Activated CD8-positive, alpha-beta T cell treated with anti-CD3 and anti-CD28 coated beads for 36 hours (primary cell): ENCODE measurements at regions not wholly inside any gene's neighbourhood (a gene's known extent, or its start where the extent isn't known, plus 50 kb on each side); places are given as distances from the start of the nearest gene placed in this dataset.

Experiments used
- ATAC-seq: fragments of 200-7000 bp; cut with Tn5 transposase; one replicate; pipeline ENCODE4 v1.10.0; 2021; ENCODE audit warnings: mild to moderate bottlenecking, moderate library complexity
- CTCF ChIA-PET: fragments of 350-600 bp; sonication (Branson Sonifier 250); formaldehyde crosslinking; loops from one replicate; lab custom pipeline; 2021; ENCODE audit warnings: antibody characterized with exemption; lab: Charles Lee
- POLR2A ChIA-PET: fragments of 350-600 bp; sonication (Branson Sonifier 250); formaldehyde crosslinking; loops from one replicate; lab custom pipeline; 2021; ENCODE audit warnings: antibody characterized with exemption; lab: Charles Lee
- DNase-seq: peaks from one replicate; pipeline ENCODE4 v3.0.0-alpha.2; 2020
- H3K27ac Mint-ChIP-seq: one replicate; pipeline ENCODE4 v1.8.0; 2021; ENCODE audit warnings: mild to moderate bottlenecking, mixed read lengths
- H3K27me3 Mint-ChIP-seq: one replicate; pipeline ENCODE4 v1.8.0; 2021; ENCODE audit warnings: mixed read lengths
- H3K36me3 Mint-ChIP-seq: one replicate; pipeline ENCODE4 v1.8.0; 2021; ENCODE audit warnings: low read depth, mixed read lengths
- H3K4me1 Mint-ChIP-seq: one replicate; pipeline ENCODE4 v1.8.0; 2021; ENCODE audit warnings: low read depth, mixed read lengths
- H3K4me3 Mint-ChIP-seq: one replicate; pipeline ENCODE4 v1.8.0; 2021; ENCODE audit warnings: mild to moderate bottlenecking, moderate library complexity, mixed read lengths
- H3K9me3 Mint-ChIP-seq: one replicate; pipeline ENCODE4 v1.8.0; 2021; ENCODE audit warnings: mixed read lengths
- CTCF ChIP-seq: fragments of 200-600 bp; IDR thresholded peaks from one replicate; pipeline ENCODE4 v1.8.0; 2022; ENCODE audit warnings: antibody characterized with exemption, mild to moderate bottlenecking
- intact Hi-C: fragments of 100-400 bp; cut with micrococcal nuclease; formaldehyde crosslinking; loops from one replicate; pipeline ENCODE4 v1.10.0; 2022

GRCh38 chr12:92467886-92468285, 234.9 kb upstream of the PLEKHG7 start:
- CTCF ChIA-PET, result no interaction called here
- intact Hi-C loops, result no loop called here
- TF ChIP-seq CTCF, result no peak
- no peaks in the 10 kb centered on the region for H3K9me3 Mint-ChIP-seq
- no peak overlapping the region for H3K4me3 Mint-ChIP-seq
- peaks cover 40% of the 10 kb centered on the region for H3K4me1 Mint-ChIP-seq
- POLR2A ChIA-PET, result no interaction called here
- DNase-seq, result no peak
- H3K27me3 Mint-ChIP-seq, result no peaks in the 10 kb centered on the region
- H3K36me3 Mint-ChIP-seq, result peaks cover 1% of the 10 kb centered on the region
- H3K27ac Mint-ChIP-seq, result peak overlapping the region; percentile 32
- ATAC-seq, result no peak

GRCh38 chr12:92466391-92467305, 236.1 kb upstream of the PLEKHG7 start:
- Mint-ChIP-seq H3K4me1 (peaks cover 48% of the 10 kb centered on the region), H3K36me3 (no peaks in the 10 kb centered on the region), H3K9me3 (no peaks in the 10 kb centered on the region), H3K27ac (no peak overlapping the region), H3K27me3 (no peaks in the 10 kb centered on the region), H3K4me3 (no peak overlapping the region)
- ChIA-PET CTCF (no interaction called here), POLR2A (no interaction called here)
- DNase-seq (no peak), ATAC-seq (no peak)
- intact Hi-C loops, result no loop called here
- TF ChIP-seq CTCF, result no peak

- intact Hi-C loops, result no loop called here
- POLR2A ChIA-PET, result no interaction called here
- DNase-seq (no peak), ATAC-seq (no peak)
- no peaks in the 10 kb centered on the region for H3K27me3 Mint-ChIP-seq
- H3K9me3 Mint-ChIP-seq, result no peaks in the 10 kb centered on the region
- H3K4me1 Mint-ChIP-seq, result peaks cover 48% of the 10 kb centered on the region
- CTCF ChIA-PET, result no interaction called here
- no peak for TF ChIP-seq CTCF
- H3K4me3 Mint-ChIP-seq, result no peak overlapping the region
- H3K27ac Mint-ChIP-seq, result no peak overlapping the region
- no peaks in the 10 kb centered on the region for H3K36me3 Mint-ChIP-seq
Observed at GRCh38 chr12:92465786-92466295, 236.9 kb upstream of the PLEKHG7 start.

- POLR2A ChIA-PET, result no interaction called here
- intact Hi-C loops, result no loop called here
- H3K27ac Mint-ChIP-seq, result no peak overlapping the region
- ATAC-seq (no peak), DNase-seq (no peak)
- H3K36me3 Mint-ChIP-seq, result no peaks in the 10 kb centered on the region
- no peak for TF ChIP-seq CTCF
- CTCF ChIA-PET, result no interaction called here
- no peaks in the 10 kb centered on the region for H3K9me3 Mint-ChIP-seq
- no peak overlapping the region for H3K4me3 Mint-ChIP-seq
- no peaks in the 10 kb centered on the region for H3K27me3 Mint-ChIP-seq
- H3K4me1 Mint-ChIP-seq, result peaks cover 40% of the 10 kb centered on the region
Observed at GRCh38 chr12:92464911-92465310, 237.9 kb upstream of the PLEKHG7 start.

GRCh38 chr12:92463171-92463570, 239.6 kb upstream of the PLEKHG7 start:
- H3K9me3 Mint-ChIP-seq, result no peaks in the 10 kb centered on the region
- ATAC-seq (no peak), DNase-seq (no peak)
- H3K27ac Mint-ChIP-seq, result no peak overlapping the region
- intact Hi-C loops, result no loop called here
- no peak for TF ChIP-seq CTCF
- CTCF ChIA-PET, result interaction anchor here (1.1 to 1.8 kb wide), 2 partner anchors 11 to 15 kb away, joined by 3 to 5 read pairs; no protein-coding TSS in a partner anchor
- H3K4me3 Mint-ChIP-seq, result no peak overlapping the region
- POLR2A ChIA-PET, result no interaction called here
- no peaks in the 10 kb centered on the region for H3K27me3 Mint-ChIP-seq
- H3K4me1 Mint-ChIP-seq, result peaks cover 31% of the 10 kb centered on the region
- H3K36me3 Mint-ChIP-seq, result peaks cover 2% of the 10 kb centered on the region
